H1 (cell line): ENCODE measurements at regions not wholly inside any gene's neighbourhood (a gene's known extent, or its start where the extent isn't known, plus 50 kb on each side); places are given as distances from the start of the nearest gene placed in this dataset.

Source experiments
- CTCF ChIA-PET: fragments of 300-600 bp; sonication (Branson Sonifier 250); formaldehyde crosslinking; loops from one replicate; lab custom pipeline; 2021; ENCODE audit not compliant: partially characterized antibody; lab: Charles Lee
- POLR2A ChIA-PET: fragments of 300-600 bp; sonication (Branson Sonifier 250); formaldehyde crosslinking; loops from one replicate; lab custom pipeline; 2021; ENCODE audit warnings: inconsistent platforms; ENCODE audit not compliant: partially characterized antibody; lab: Charles Lee
- DNase-seq, 2 experiments: peaks; one replicate each; pipeline versions ENCODE4 v3.0.0 to v3.0.0-alpha.2; 2010 to 2022; ENCODE audit warnings: low spot score in 2 of 2, low read depth in 1 of 2, mixed read lengths in 1 of 2
- FAIRE-seq: peaks from 2 replicates; lab custom pipeline; 2011; peaks lifted over from hg19 to GRCh38; lab: Jason Lieb, UNC
- H2AFZ ChIP-seq: 2 replicates; pipeline ENCODE4 v1.8.1; 2012; ENCODE audit warnings: low read length, inconsistent platforms
- H2AK5ac ChIP-seq: 2 replicates; pipeline ENCODE4 v1.6.1; 2013; ENCODE audit warnings: low read depth, low read length
- H2BK120ac ChIP-seq: replicated peaks from 2 replicates; pipeline ENCODE3; 2013; ENCODE audit warnings: low read depth, low read length, inconsistent platforms
- H2BK12ac ChIP-seq: 2 replicates; pipeline ENCODE4 v1.6.1; 2013; ENCODE audit warnings: low read depth, low read length
- H2BK15ac ChIP-seq: 2 replicates; pipeline ENCODE4 v1.6.1; 2013; ENCODE audit warnings: low read length
- H2BK20ac ChIP-seq: 2 replicates; pipeline ENCODE4 v1.6.1; 2013; ENCODE audit warnings: low read length
- H2BK5ac ChIP-seq: 2 replicates; pipeline ENCODE4 v1.6.1; 2013; ENCODE audit warnings: low read depth, low read length
- H3K14ac ChIP-seq: 2 replicates; pipeline ENCODE4 v1.6.1; 2013; ENCODE audit warnings: inconsistent platforms; ENCODE audit not compliant: insufficient read length
- H3K18ac ChIP-seq: 2 replicates; pipeline ENCODE4 v1.6.1; 2013; ENCODE audit warnings: low read length; ENCODE audit errors: extremely low read depth
- H3K23ac ChIP-seq: 2 replicates; pipeline ENCODE4 v1.6.1; 2013; ENCODE audit warnings: inconsistent platforms; ENCODE audit not compliant: insufficient read length
- H3K23me2 ChIP-seq: 2 replicates; pipeline ENCODE4 v1.6.1; 2013; ENCODE audit warnings: low read depth, low read length
- H3K27ac ChIP-seq: 2 replicates; pipeline ENCODE4 v1.6.1; 2011; ENCODE audit warnings: low read depth, low read length, inconsistent platforms
- H3K27me3 ChIP-seq, 4 experiments: replicated peaks in 1 of 4; 1 replicate in 1 of 4; 2 replicates in 3 of 4; pipeline versions ENCODE4 v1.6.1 to v1.8.1; 2011 to 2013; ENCODE audit warnings: low read length in 3 of 4, mild to moderate bottlenecking in 3 of 4, inconsistent platforms in 2 of 4, mixed read lengths in 2 of 4, moderate library complexity in 1 of 4; ENCODE audit not compliant: control insufficient read depth in 3 of 4, insufficient read depth in 3 of 4; ENCODE audit errors: extremely low read depth in 1 of 4
- H3K36me3 ChIP-seq, 4 experiments: 2 replicates each; pipeline versions ENCODE4 v1.6.1 to v1.8.1; 2011 to 2013; ENCODE audit warnings: mild to moderate bottlenecking in 4 of 4, low read length in 3 of 4, moderate library complexity in 2 of 4, control low read depth in 1 of 4, inconsistent platforms in 1 of 4; ENCODE audit not compliant: insufficient read depth in 4 of 4, control insufficient read depth in 2 of 4
- H3K4ac ChIP-seq: replicated peaks from 2 replicates; pipeline ENCODE3; 2013; ENCODE audit warnings: low read length, low read depth, mixed read lengths, inconsistent platforms; ENCODE audit not compliant: insufficient read length
- H3K4me1 ChIP-seq, 4 experiments: replicated peaks in 1 of 4; 1 replicate in 1 of 4; 2 replicates in 3 of 4; pipeline versions ENCODE4 v1.6.1 to v1.8.1; 2011 to 2013; ENCODE audit warnings: low read length in 3 of 4, inconsistent platforms in 2 of 4, mixed read lengths in 1 of 4; ENCODE audit not compliant: insufficient read depth in 4 of 4, control insufficient read depth in 3 of 4
- H3K4me2 ChIP-seq, 2 experiments: 2 replicates each; pipeline versions ENCODE4 v1.6.1 to v1.8.1; 2011 to 2013; ENCODE audit warnings: low read depth in 2 of 2, low read length in 2 of 2, control low read depth in 1 of 2, inconsistent platforms in 1 of 2, mild to moderate bottlenecking in 1 of 2; ENCODE audit not compliant: insufficient read depth in 1 of 2
- H3K4me3 ChIP-seq, 4 experiments: fragments of 200-600, 300-600 bp in 1 of 4; sonication (generic), shearing (Covaris generic), sonication (Bioruptor Twin) in 1 of 4; 2 replicates each; pipeline versions ENCODE4 v1.5.1 to v1.8.1; 2011 to 2016; ENCODE audit warnings: low read length in 4 of 4, low read depth in 3 of 4, control low read depth in 2 of 4, inconsistent platforms in 2 of 4, mild to moderate bottlenecking in 2 of 4, mixed read lengths in 1 of 4, moderate library complexity in 1 of 4; ENCODE audit not compliant: insufficient read depth in 2 of 4; ENCODE audit errors: extremely low read depth in 1 of 4
- H3K56ac ChIP-seq: replicated peaks from 2 replicates; pipeline ENCODE3; 2013; ENCODE audit warnings: low read depth, mild to moderate bottlenecking, mixed read lengths, low read length, inconsistent platforms; ENCODE audit not compliant: insufficient read length
- H3K79me1 ChIP-seq: 2 replicates; pipeline ENCODE4 v1.6.1; 2013; ENCODE audit warnings: low read depth, low read length, control low read depth
- H3K79me2 ChIP-seq, 2 experiments: 2 replicates each; pipeline versions ENCODE4 v1.6.1 to v1.8.1; 2012 to 2013; ENCODE audit warnings: low read length in 2 of 2, mild to moderate bottlenecking in 2 of 2, inconsistent platforms in 1 of 2; ENCODE audit not compliant: insufficient read depth in 2 of 2, control insufficient read depth in 1 of 2
- H3K9ac ChIP-seq, 4 experiments: replicated peaks in 1 of 4; 1 replicate in 1 of 4; 2 replicates in 3 of 4; pipeline versions ENCODE4 v1.6.1 to v1.8.1; 2011 to 2013; ENCODE audit warnings: low read depth in 3 of 4, low read length in 3 of 4, control low read depth in 2 of 4, mild to moderate bottlenecking in 2 of 4, moderate library complexity in 2 of 4, inconsistent platforms in 1 of 4; ENCODE audit errors: extremely low read depth in 1 of 4
- H3K9me3 ChIP-seq, 2 experiments: 2 replicates each; pipeline versions ENCODE4 v1.6.1 to v1.8.1; 2012 to 2013; ENCODE audit warnings: mild to moderate bottlenecking in 2 of 2, moderate library complexity in 2 of 2, control low read depth in 1 of 2, inconsistent platforms in 1 of 2, low read depth in 1 of 2, low read length in 1 of 2, mixed read lengths in 1 of 2; ENCODE audit not compliant: insufficient read depth in 2 of 2
- H4K20me1 ChIP-seq, 2 experiments: replicated peaks in 1 of 2; 2 replicates each; pipeline versions ENCODE3 to v1.8.1; 2011 to 2013; ENCODE audit warnings: inconsistent platforms in 2 of 2, low read length in 2 of 2, mild to moderate bottlenecking in 1 of 2; ENCODE audit not compliant: insufficient read depth in 2 of 2, control insufficient read depth in 1 of 2
- H4K5ac ChIP-seq: 2 replicates; pipeline ENCODE4 v1.6.1; 2013; ENCODE audit warnings: low read length, low read depth, mixed read lengths, inconsistent platforms; ENCODE audit not compliant: insufficient read length
- H4K8ac ChIP-seq: 2 replicates; pipeline ENCODE4 v1.8.0; 2013; ENCODE audit warnings: mild to moderate bottlenecking, moderate library complexity, low read length, inconsistent platforms; ENCODE audit not compliant: insufficient read depth; ENCODE audit errors: extremely low read depth
- H4K91ac ChIP-seq: replicated peaks from 2 replicates; pipeline ENCODE3; 2013; ENCODE audit warnings: low read length, mixed read lengths, inconsistent platforms; ENCODE audit not compliant: insufficient read length
- BCL11A ChIP-seq, 2 experiments: IDR thresholded peaks; one replicate each; pipeline ENCODE4 v1.6.1; 2011; ENCODE audit warnings: low read depth in 2 of 2, low read length in 2 of 2, mild to moderate bottlenecking in 2 of 2
- E2F6 ChIP-seq: IDR thresholded peaks from 2 replicates; pipeline ENCODE4 v1.6.1; 2012; ENCODE audit warnings: inconsistent platforms
- EP300 ChIP-seq, 2 experiments: IDR thresholded peaks; 1 replicate in 1 of 2; 2 replicates in 1 of 2; pipeline ENCODE4 v1.6.1; 2011 to 2012; ENCODE audit warnings: low read depth in 2 of 2, low read length in 2 of 2, mild to moderate bottlenecking in 2 of 2, borderline replicate concordance in 1 of 2, inconsistent platforms in 1 of 2, moderate library complexity in 1 of 2
- KDM1A ChIP-seq: fragments of 200-600, 300-600 bp; sonication (generic); IDR thresholded peaks from 2 replicates; pipeline ENCODE4 v1.7.1; 2016; ENCODE audit warnings: mild to moderate bottlenecking, low read length, borderline replicate concordance
- MAFK ChIP-seq: IDR thresholded peaks from 2 replicates; pipeline ENCODE4 v1.6.1; 2012; ENCODE audit warnings: low read depth, mild to moderate bottlenecking, improper control_type of control experiment, low read length
- POLR2AphosphoS5 ChIP-seq: IDR thresholded peaks from 2 replicates; pipeline ENCODE4 v1.6.1; 2011; ENCODE audit warnings: low read depth, low read length
- POU5F1 ChIP-seq: IDR thresholded peaks from 2 replicates; pipeline ENCODE4 v1.6.1; 2011; ENCODE audit warnings: low read depth, mild to moderate bottlenecking, low read length, moderate library complexity
- SIRT6 ChIP-seq: IDR thresholded peaks from one replicate; pipeline ENCODE4 v1.7.1; 2012; ENCODE audit warnings: low read length, inconsistent platforms
- SIX5 ChIP-seq: IDR thresholded peaks from 2 replicates; pipeline ENCODE4 v1.6.1; 2011; ENCODE audit warnings: mild to moderate bottlenecking, low read depth, low read length
- TCF12 ChIP-seq: IDR thresholded peaks from 2 replicates; pipeline ENCODE4 v1.6.1; 2011; ENCODE audit warnings: low read depth, mild to moderate bottlenecking, low read length
- YY1 ChIP-seq: IDR thresholded peaks from 2 replicates; pipeline ENCODE4 v1.6.1; 2011; ENCODE audit warnings: low read depth, mild to moderate bottlenecking, low read length
- ZNF274 ChIP-seq: IDR thresholded peaks from 2 replicates; pipeline ENCODE4 v1.7.0; 2012; ENCODE audit warnings: low read length, borderline replicate concordance; ENCODE audit errors: extremely low read depth
- WGBS, 2 experiments: shearing (Covaris generic) in 1 of 2; methylation state at CpG; one replicate each; pipeline versions ENCODE4 v1.1.6 to v1.1.7; 2013 to 2015; ENCODE audit warnings: low lambda C conversion rate in 2 of 2, mixed read lengths in 2 of 2, inconsistent platforms in 1 of 2, low coverage in 1 of 2, missing lambda C conversion rate in 1 of 2; ENCODE audit not compliant: insufficient replicate concordance in 2 of 2, insufficient coverage in 1 of 2, insufficient read length in 1 of 2; ENCODE audit errors: extremely low coverage in 1 of 2, missing lambda C conversion rate in 1 of 2; 5-methylcytosine and 5-hydroxymethylcytosine counted together
- TF ChIP-seq, protein P1 (sequence below): IDR thresholded peaks from 2 replicates; pipeline ENCODE4 v1.6.1; 2012; ENCODE audit warnings: low read length, inconsistent platforms

GRCh38 chr4:20589436-20589835 is 110.8 kb upstream of the PACRGL start:
- H4K5ac ChIP-seq: no peak overlapping the region
- H3K9ac ChIP-seq: no peak overlapping the region
- H3K4me2 ChIP-seq: no peak overlapping the region
- no peaks in the 10 kb centered on the region for H3K79me1 ChIP-seq
- WGBS, 2 experiments: 79% methylated on average over 1 of the region's 1 CpG; no CpG with 5 or more reads in 1 of the 2 experiments
- H3K36me3 ChIP-seq: no peaks in the 10 kb centered on the region
- no peak overlapping the region for H3K4ac ChIP-seq
- no peaks in the 10 kb centered on the region for H3K79me2 ChIP-seq
- H3K27me3 ChIP-seq: no peaks in the 10 kb centered on the region
- H2BK20ac ChIP-seq: no peak overlapping the region
- no peak overlapping the region for H2AFZ ChIP-seq
- H3K23me2 ChIP-seq: no peaks in the 10 kb centered on the region
- H2BK5ac ChIP-seq: no peak overlapping the region
- DNase-seq (no peak), FAIRE-seq (no peak)
- H3K4me3 ChIP-seq: no peak overlapping the region
- no peak overlapping the region for H4K91ac ChIP-seq
- no peak overlapping the region for H2AK5ac ChIP-seq
- no peak overlapping the region for H3K23ac ChIP-seq
- H3K14ac ChIP-seq: no peak overlapping the region
- no peaks in the 10 kb centered on the region for H4K20me1 ChIP-seq
- ChIA-PET POLR2A (no interaction called here), CTCF (interaction anchor here (0.6 kb wide), 2 partner anchors 24 to 943 kb away, joined by 3 to 5 read pairs; no protein-coding TSS in a partner anchor)
- H3K27ac ChIP-seq: no peak overlapping the region
- no peak overlapping the region for H3K18ac ChIP-seq
- no peaks in the 10 kb centered on the region for H3K9me3 ChIP-seq
- H4K8ac ChIP-seq: no peak overlapping the region
- H2BK15ac ChIP-seq: no peak overlapping the region
- peaks cover 0 to 3% (median 1%) of the 10 kb centered on the region in 4 experiments; a peak in 2 of 7 replicates for H3K4me1 ChIP-seq
- H3K56ac ChIP-seq: no peak overlapping the region
- no peak overlapping the region for H2BK12ac ChIP-seq
- no peak overlapping the region for H2BK120ac ChIP-seq
- TF ChIP-seq EP300 (IDR thresholded peaks at IDR 0.05; ENCODE audit: borderline replicate concordance in 1 of 2, low read depth in 2 of 2, low read length in 2 of 2): no peak
- no peak for TF ChIP-seq ZNF274
- no peak for TF ChIP-seq POLR2AphosphoS5
- TF ChIP-seq, protein P1, sequence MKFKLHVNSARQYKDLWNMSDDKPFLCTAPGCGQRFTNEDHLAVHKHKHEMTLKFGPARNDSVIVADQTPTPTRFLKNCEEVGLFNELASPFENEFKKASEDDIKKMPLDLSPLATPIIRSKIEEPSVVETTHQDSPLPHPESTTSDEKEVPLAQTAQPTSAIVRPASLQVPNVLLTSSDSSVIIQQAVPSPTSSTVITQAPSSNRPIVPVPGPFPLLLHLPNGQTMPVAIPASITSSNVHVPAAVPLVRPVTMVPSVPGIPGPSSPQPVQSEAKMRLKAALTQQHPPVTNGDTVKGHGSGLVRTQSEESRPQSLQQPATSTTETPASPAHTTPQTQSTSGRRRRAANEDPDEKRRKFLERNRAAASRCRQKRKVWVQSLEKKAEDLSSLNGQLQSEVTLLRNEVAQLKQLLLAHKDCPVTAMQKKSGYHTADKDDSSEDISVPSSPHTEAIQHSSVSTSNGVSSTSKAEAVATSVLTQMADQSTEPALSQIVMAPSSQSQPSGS: no peak
- TF ChIP-seq BCL11A (IDR thresholded peaks at IDR 0.05; ENCODE audit: low read depth in 2 of 2, low read length in 2 of 2): no peak
- TF ChIP-seq YY1: no peak
- no peak for TF ChIP-seq POU5F1
- no peak for TF ChIP-seq MAFK
- no peak for TF ChIP-seq KDM1A
- TF ChIP-seq E2F6: no peak
- TF ChIP-seq SIRT6: no peak
- no peak for TF ChIP-seq TCF12
- no peak for TF ChIP-seq SIX5
